ENCODE measurements at regions not wholly inside any gene's neighbourhood (a gene's known extent, or its start where the extent isn't known, plus 50 kb on each side); places are given as distances from the start of the nearest gene placed in this dataset.

DNA sequence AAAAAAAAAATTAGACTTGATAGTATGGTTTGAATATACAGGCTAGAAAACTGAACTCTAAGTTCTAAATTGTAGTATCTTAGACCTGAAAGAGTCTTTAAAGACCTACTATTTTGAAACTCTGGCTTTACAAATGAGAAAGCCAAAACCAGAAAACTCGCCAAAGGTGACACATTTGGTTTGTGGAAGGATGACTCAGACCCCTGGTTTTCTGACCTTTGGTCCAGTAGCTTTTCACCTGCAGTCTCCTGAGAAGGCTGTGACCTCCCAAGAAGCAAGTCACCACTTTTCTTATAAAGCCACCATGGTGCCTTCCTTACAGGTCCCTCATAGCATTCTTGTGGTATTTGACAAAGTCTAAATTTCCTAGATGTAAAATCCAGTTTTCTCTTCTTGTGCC is 102.1 kb upstream of the CEP78 start:
- no peak for DNase-seq (ENCODE audit: low read depth)
- TF ChIP-seq, protein P1, sequence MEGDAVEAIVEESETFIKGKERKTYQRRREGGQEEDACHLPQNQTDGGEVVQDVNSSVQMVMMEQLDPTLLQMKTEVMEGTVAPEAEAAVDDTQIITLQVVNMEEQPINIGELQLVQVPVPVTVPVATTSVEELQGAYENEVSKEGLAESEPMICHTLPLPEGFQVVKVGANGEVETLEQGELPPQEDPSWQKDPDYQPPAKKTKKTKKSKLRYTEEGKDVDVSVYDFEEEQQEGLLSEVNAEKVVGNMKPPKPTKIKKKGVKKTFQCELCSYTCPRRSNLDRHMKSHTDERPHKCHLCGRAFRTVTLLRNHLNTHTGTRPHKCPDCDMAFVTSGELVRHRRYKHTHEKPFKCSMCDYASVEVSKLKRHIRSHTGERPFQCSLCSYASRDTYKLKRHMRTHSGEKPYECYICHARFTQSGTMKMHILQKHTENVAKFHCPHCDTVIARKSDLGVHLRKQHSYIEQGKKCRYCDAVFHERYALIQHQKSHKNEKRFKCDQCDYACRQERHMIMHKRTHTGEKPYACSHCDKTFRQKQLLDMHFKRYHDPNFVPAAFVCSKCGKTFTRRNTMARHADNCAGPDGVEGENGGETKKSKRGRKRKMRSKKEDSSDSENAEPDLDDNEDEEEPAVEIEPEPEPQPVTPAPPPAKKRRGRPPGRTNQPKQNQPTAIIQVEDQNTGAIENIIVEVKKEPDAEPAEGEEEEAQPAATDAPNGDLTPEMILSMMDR (conservative IDR thresholded peaks at IDR 0.05; ENCODE audit: control insufficient read depth, insufficient read depth, low read depth, low read length) = no peak
- no peak overlapping the region for H3K4me3 ChIP-seq (ENCODE audit: control insufficient read depth, low read depth, low read length)

DNA sequence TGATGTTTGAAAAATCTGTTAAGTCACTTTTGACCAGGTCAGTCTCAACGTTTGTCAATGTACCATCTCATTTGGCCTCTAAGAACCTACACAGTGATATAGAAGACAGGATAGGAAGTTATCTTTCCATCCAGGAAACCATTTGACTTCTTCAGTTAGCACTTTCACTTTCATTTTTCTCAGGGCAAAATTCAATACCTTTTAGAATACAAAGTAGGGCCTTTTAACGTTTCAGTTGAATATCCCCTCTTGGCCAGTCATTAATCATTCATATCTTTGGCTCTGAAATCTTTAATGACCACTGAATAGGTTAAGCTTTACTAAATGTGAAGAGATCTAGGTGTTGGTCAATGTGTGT is 101.1 kb upstream of the GNAQ start:
- TF ChIP-seq, protein P1 (conservative IDR thresholded peaks at IDR 0.05; ENCODE audit: control insufficient read depth, insufficient read depth, low read depth, low read length) = no peak
- H3K4me3 ChIP-seq (ENCODE audit: control insufficient read depth, low read depth, low read length) = no peak overlapping the region
- no peak for DNase-seq (ENCODE audit: low read depth)

DNA sequence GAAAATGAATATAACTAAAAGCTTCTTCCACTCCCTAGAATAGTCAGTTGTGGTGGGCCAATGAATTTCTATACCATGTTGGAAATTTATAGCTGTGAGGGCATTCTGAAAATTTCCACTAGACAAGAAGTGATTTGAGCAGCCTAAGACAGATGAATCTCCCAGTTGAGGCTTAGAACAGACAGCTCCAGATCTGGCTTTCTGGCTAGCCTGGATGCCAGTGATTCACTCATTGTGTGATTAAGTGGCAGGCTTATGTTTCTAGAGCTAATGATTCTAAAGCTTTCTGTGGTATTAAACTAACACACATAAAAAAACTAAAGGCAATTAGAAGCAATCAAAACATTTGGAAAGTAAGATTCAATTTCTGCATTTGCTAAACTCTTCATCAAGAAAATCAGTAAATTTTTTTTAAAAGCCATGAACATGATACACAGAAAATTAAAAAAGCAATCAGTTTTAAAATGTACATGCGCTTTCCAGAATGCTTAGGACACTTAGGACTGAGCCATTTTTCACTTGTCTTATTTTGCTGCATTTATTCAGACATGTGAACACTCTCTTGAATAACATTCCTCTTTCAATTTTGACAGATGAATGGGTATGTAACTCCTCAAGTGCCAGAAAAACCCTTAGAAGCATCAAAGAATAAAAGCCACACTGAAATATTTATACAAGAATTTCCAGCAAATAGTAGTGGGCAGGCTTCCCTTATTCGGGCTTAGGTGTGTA is 100.5 kb upstream of the GNAQ start:
- TF ChIP-seq, protein P1 (conservative IDR thresholded peaks at IDR 0.05; ENCODE audit: control insufficient read depth, insufficient read depth, low read depth, low read length) = no peak
- no peak overlapping the region for H3K4me3 ChIP-seq (ENCODE audit: control insufficient read depth, low read depth, low read length)
- DNase-seq (ENCODE audit: low read depth) = peak; percentile 22

DNA sequence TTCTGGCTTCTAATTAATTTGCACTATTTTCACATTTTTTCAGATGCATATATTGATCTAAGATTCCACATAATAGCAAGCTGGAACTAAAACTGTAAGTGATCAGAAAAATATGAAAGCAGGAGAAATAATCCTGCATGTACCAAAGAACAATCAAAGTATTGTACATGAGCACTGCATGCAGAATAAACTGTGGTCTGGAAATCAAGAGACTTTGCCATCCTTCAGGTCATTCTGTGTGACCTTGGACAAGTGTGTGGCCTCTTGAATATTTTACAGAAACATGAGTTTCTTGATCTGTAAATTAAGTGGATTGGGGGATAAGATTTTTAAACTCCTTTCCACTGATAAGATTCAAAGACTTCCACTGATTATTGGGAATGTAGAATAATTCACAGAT is 99.2 kb upstream of the GNAQ start:
- no peak overlapping the region for H3K4me3 ChIP-seq (ENCODE audit: control insufficient read depth, low read depth, low read length)
- DNase-seq (ENCODE audit: low read depth) = no peak
- TF ChIP-seq, protein P1 (conservative IDR thresholded peaks at IDR 0.05; ENCODE audit: control insufficient read depth, insufficient read depth, low read depth, low read length) = no peak

DNA sequence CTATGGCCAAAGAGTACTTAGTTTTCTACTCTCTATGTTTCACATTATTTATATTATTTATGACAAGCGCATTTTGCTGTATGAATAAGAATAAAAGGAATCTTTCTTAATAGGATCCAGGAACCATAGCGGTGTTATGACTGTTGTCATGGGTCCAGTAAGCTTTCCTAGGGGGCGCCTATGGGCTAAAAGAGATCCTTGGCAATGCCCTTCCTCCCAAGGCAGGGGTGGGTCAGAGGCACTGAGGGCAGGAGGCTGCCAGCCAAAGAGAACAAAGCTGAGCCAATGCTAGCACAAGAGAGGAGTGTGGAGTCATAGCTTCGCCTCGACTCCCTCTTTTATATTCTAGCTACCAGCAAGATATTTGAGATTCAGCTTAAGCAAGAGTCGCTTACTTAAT is 98.4 kb upstream of the GNAQ start:
- DNase-seq (ENCODE audit: low read depth) = peak; percentile 36
- H3K4me3 ChIP-seq (ENCODE audit: control insufficient read depth, low read depth, low read length) = no peak overlapping the region
- TF ChIP-seq, protein P1 (conservative IDR thresholded peaks at IDR 0.05; ENCODE audit: control insufficient read depth, insufficient read depth, low read depth, low read length) = peak; percentile 16

DNA sequence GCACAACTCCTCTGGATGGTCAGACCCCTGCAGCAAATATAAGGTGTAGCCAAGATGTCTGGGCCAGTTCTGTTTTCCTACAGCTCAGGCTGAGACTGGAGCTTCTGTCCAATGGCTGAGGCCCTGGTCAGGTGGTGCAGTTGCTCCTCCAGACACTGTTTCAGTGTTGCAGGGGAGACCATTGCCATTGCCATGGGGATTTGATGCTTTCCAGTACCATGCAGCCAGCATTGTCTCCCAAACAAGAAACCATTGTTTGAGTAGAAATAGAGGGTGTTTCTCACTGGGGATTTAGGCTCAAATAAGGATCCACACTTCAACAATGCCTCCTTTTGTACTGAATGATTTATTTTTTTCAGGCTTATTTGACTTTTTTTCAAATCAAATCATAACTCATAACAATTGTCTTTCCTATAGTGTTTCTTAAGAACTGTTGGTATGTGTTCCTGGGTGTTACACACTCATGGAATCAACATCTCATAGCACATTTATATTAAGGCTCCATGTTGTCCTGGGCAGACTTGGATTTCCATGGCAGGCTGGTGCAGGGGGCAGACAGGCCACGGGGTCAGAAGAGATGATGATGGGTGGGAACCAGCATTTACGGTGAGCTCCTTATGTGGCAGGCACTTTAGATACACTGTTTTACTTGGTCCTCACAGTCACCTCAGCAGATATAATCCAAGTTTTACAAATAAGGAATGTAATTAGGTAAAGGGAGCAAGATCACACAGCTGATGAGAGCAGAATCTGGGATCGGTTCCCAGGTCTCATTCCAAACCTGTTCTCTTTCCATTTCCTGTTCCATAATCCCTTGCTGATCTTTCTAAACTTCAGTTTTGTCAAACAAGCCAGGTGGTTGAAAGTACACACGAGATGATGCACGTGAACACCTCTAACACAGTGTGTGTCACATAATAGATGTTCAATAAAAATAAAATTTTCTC is 95.9 kb upstream of the GNAQ start:
- no peak overlapping the region for H3K4me3 ChIP-seq (ENCODE audit: control insufficient read depth, low read depth, low read length)
- TF ChIP-seq, protein P1 (conservative IDR thresholded peaks at IDR 0.05; ENCODE audit: control insufficient read depth, insufficient read depth, low read depth, low read length) = no peak
- DNase-seq (ENCODE audit: low read depth) = no peak
